ENCODE measurements at regions not wholly inside any gene's neighbourhood (a gene's known extent, or its start where the extent isn't known, plus 50 kb on each side); places are given as distances from the start of the nearest gene placed in this dataset.
A peak's percentile ranks its signal among the peaks of the same experiment; 100 is the strongest.

DNA sequence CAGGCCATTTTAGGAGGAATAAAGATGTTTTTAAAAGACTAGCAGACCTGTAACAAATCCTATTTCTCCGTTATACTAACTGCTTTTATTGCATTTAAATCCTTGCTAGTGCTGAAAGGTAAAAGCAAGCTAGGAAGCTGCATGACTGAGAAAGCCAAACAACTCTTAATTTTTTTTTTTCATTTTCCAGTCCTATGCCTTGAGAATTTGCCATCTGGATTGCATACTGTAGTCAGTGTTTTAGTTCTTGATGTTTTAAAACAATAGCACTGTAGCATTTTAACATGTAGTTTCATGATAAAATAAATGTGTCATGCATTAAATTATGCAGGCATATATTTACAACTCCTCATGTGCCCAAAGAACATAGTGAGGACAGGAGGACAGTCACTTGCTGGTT is 108.4 kb upstream of the FGF10 start:
- TF ChIP-seq, protein P1, sequence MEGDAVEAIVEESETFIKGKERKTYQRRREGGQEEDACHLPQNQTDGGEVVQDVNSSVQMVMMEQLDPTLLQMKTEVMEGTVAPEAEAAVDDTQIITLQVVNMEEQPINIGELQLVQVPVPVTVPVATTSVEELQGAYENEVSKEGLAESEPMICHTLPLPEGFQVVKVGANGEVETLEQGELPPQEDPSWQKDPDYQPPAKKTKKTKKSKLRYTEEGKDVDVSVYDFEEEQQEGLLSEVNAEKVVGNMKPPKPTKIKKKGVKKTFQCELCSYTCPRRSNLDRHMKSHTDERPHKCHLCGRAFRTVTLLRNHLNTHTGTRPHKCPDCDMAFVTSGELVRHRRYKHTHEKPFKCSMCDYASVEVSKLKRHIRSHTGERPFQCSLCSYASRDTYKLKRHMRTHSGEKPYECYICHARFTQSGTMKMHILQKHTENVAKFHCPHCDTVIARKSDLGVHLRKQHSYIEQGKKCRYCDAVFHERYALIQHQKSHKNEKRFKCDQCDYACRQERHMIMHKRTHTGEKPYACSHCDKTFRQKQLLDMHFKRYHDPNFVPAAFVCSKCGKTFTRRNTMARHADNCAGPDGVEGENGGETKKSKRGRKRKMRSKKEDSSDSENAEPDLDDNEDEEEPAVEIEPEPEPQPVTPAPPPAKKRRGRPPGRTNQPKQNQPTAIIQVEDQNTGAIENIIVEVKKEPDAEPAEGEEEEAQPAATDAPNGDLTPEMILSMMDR (conservative IDR thresholded peaks at IDR 0.05 in 1 of 2, IDR thresholded peaks at IDR 0.05 in 1 of 2; ENCODE audit: low read depth in 1 of 2, low read length in 2 of 2), result no peak
- no peak for TF ChIP-seq EZH2 (IDR thresholded peaks at IDR 0.05; ENCODE audit: low read length, missing control alignments)
- Histone ChIP-seq H3K79me2 (ENCODE audit: control insufficient read depth, insufficient read depth, low read length) (no peaks in the 10 kb centered on the region), H3K27ac (ENCODE audit: insufficient read depth, low read length) (no peak overlapping the region), H3K4me2 (ENCODE audit: extremely low read depth, insufficient read depth, low read length) (no peak overlapping the region), H3K36me3 (ENCODE audit: control insufficient read depth, insufficient read depth, low read length) (no peaks in the 10 kb centered on the region), H3K9me3 (ENCODE audit: control insufficient read depth, insufficient read depth, low read depth, low read length) (no peaks in the 10 kb centered on the region), H2AFZ (ENCODE audit: low read length) (no peak overlapping the region), H3K27me3 (ENCODE audit: control insufficient read depth, insufficient read depth, low read length) (no peaks in the 10 kb centered on the region), H3K4me3 (replicated peaks in 1 of 4; ENCODE audit: control extremely low read depth in 1 of 4, insufficient read depth in 1 of 4, low read depth in 3 of 4, low read length in 4 of 4) (no peak overlapping the region), H3K9ac (ENCODE audit: insufficient read depth, low read length) (no peak overlapping the region), H4K20me1 (ENCODE audit: control insufficient read depth, extremely low read depth, insufficient read depth, low read length) (no peaks in the 10 kb centered on the region), H3K4me1 (ENCODE audit: control insufficient read depth, extremely low read depth, insufficient read depth, low read length) (no peaks in the 10 kb centered on the region)
- no peak for DNase-seq (ENCODE audit: low read depth in 2 of 2)

DNA sequence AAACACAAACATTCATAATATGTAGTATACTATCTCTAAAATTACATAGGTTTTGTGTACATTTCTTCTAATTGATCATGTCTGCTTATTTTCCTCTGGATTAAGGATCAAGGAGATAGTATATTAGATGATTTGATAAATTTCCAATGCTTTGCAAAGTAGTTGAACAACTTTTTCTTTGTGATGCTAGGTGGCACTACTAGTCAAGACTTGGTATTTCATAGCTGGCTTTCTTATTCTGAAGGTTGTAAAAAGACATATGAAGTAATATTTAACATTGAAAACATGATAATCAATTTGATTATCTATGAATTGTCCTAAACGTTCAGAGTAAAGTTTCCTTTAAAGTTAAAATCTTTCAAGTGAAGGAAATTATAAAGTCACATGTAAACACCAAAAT is 106.1 kb upstream of the FGF10 start:
- H4K20me1 ChIP-seq (ENCODE audit: control insufficient read depth, extremely low read depth, insufficient read depth, low read length), result no peaks in the 10 kb centered on the region
- peak in 1 of 2 donors; percentile 15 for DNase-seq (ENCODE audit: low read depth in 2 of 2)
- H3K4me2 ChIP-seq (ENCODE audit: extremely low read depth, insufficient read depth, low read length), result no peak overlapping the region
- no peaks in the 10 kb centered on the region for H3K27me3 ChIP-seq (ENCODE audit: control insufficient read depth, insufficient read depth, low read length)
- TF ChIP-seq, protein P1 (conservative IDR thresholded peaks at IDR 0.05 in 1 of 2, IDR thresholded peaks at IDR 0.05 in 1 of 2; ENCODE audit: low read depth in 1 of 2, low read length in 2 of 2), result peak in 1 of 2 donors; percentile 6
- no peak for TF ChIP-seq EZH2 (IDR thresholded peaks at IDR 0.05; ENCODE audit: low read length, missing control alignments)
- no peaks in the 10 kb centered on the region for H3K36me3 ChIP-seq (ENCODE audit: control insufficient read depth, insufficient read depth, low read length)
- no peaks in the 10 kb centered on the region for H3K9me3 ChIP-seq (ENCODE audit: control insufficient read depth, insufficient read depth, low read depth, low read length)
- H3K9ac ChIP-seq (ENCODE audit: insufficient read depth, low read length), result no peak overlapping the region
- H3K79me2 ChIP-seq (ENCODE audit: control insufficient read depth, insufficient read depth, low read length), result no peaks in the 10 kb centered on the region
- no peak overlapping the region for H3K27ac ChIP-seq (ENCODE audit: insufficient read depth, low read length)
- no peaks in the 10 kb centered on the region for H3K4me1 ChIP-seq (ENCODE audit: control insufficient read depth, extremely low read depth, insufficient read depth, low read length)
- no peak overlapping the region for H3K4me3 ChIP-seq (replicated peaks in 1 of 4; ENCODE audit: control extremely low read depth in 1 of 4, insufficient read depth in 1 of 4, low read depth in 3 of 4, low read length in 4 of 4)
- no peak overlapping the region for H2AFZ ChIP-seq (ENCODE audit: low read length)

DNA sequence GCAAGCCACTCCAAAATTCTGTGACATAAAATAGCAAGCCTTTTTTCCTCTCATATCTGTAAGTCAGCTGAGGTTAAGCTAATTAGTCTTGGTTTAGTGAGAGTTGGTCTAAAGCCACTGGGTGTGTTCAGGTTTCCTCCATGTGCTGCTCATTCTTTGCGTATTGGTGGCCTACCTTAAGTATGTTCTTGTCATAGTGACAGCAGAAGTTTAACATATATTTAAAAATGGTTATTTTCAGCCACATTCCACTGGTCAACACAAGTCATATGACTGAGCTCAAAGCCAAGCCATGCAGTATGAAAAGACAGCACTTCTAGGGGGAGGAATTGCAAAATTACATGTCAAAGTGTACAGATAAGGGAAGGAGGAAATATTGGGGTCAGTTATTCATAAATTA is 100.5 kb upstream of the FGF10 start:
- H3K27ac ChIP-seq (ENCODE audit: insufficient read depth, low read length), result no peak overlapping the region
- no peaks in the 10 kb centered on the region for H3K36me3 ChIP-seq (ENCODE audit: control insufficient read depth, insufficient read depth, low read length)
- H3K9ac ChIP-seq (ENCODE audit: insufficient read depth, low read length), result no peak overlapping the region
- H3K79me2 ChIP-seq (ENCODE audit: control insufficient read depth, insufficient read depth, low read length), result no peaks in the 10 kb centered on the region
- H3K4me3 ChIP-seq (replicated peaks in 1 of 4; ENCODE audit: control extremely low read depth in 1 of 4, insufficient read depth in 1 of 4, low read depth in 3 of 4, low read length in 4 of 4), result no peak overlapping the region
- no peaks in the 10 kb centered on the region for H3K4me1 ChIP-seq (ENCODE audit: control insufficient read depth, extremely low read depth, insufficient read depth, low read length)
- no peaks in the 10 kb centered on the region for H3K9me3 ChIP-seq (ENCODE audit: control insufficient read depth, insufficient read depth, low read depth, low read length)
- no peaks in the 10 kb centered on the region for H4K20me1 ChIP-seq (ENCODE audit: control insufficient read depth, extremely low read depth, insufficient read depth, low read length)
- no peak for DNase-seq (ENCODE audit: low read depth in 2 of 2)
- no peaks in the 10 kb centered on the region for H3K27me3 ChIP-seq (ENCODE audit: control insufficient read depth, insufficient read depth, low read length)
- H3K4me2 ChIP-seq (ENCODE audit: extremely low read depth, insufficient read depth, low read length), result no peak overlapping the region
- TF ChIP-seq, protein P1 (conservative IDR thresholded peaks at IDR 0.05 in 1 of 2, IDR thresholded peaks at IDR 0.05 in 1 of 2; ENCODE audit: low read depth in 1 of 2, low read length in 2 of 2), result no peak
- TF ChIP-seq EZH2 (IDR thresholded peaks at IDR 0.05; ENCODE audit: low read length, missing control alignments), result no peak
- no peak overlapping the region for H2AFZ ChIP-seq (ENCODE audit: low read length)
